Body of pancreas (tissue), 4 donors: ENCODE measurements at regions not wholly inside any gene's neighbourhood (a gene's known extent, or its start where the extent isn't known, plus 50 kb on each side); places are given as distances from the start of the nearest gene placed in this dataset.

Experiments
- ATAC-seq: fragments of 150-250 bp; one replicate; pipeline ENCODE4 v1.9.1; 2016
- DNase-seq, 4 donors: peaks; one replicate each; pipeline ENCODE4 v3.0.0-alpha.2; 2019
- H3K27ac ChIP-seq, 4 donors: fragments of 200-600 bp; sonication (generic); 1 replicate in 3 of 4; 2 replicates in 1 of 4; pipeline versions ENCODE4 v1.5.1 to v1.6.1; 2016 to 2019; ENCODE audit warnings: mild to moderate bottlenecking in 1 of 4, mixed read lengths in 1 of 4, moderate library complexity in 1 of 4
- H3K27me3 ChIP-seq, 2 donors: fragments of 200-600 bp; sonication (generic); one replicate each; pipeline ENCODE4 v1.6.0; 2016; ENCODE audit warnings: mild to moderate bottlenecking in 1 of 2
- H3K36me3 ChIP-seq, 2 donors: fragments of 200-600 bp; sonication (generic); replicated peaks in 1 of 2; 2 replicates each; pipeline ENCODE4 v1.5.1; 2016; ENCODE audit warnings: low read depth in 2 of 2; ENCODE audit not compliant: insufficient read depth in 1 of 2
- H3K4me1 ChIP-seq: fragments of 200-600 bp; sonication (generic); one replicate; pipeline ENCODE4 v1.6.0; 2016
- H3K4me3 ChIP-seq, 2 donors: fragments of 200-600 bp; sonication (generic); 1 replicate in 1 of 2; 2 replicates in 1 of 2; pipeline ENCODE4 v1.5.1; 2016 to 2019
- H3K9me3 ChIP-seq, 3 donors: fragments of 200-600 bp; sonication (generic); 1 replicate in 2 of 3; 2 replicates in 1 of 3; pipeline ENCODE4 v1.5.1; 2016
- POLR2A ChIP-seq, 3 donors: fragments of 450-650 bp; IDR thresholded peaks; one replicate each; pipeline ENCODE4 v1.6.1; 2016; ENCODE audit warnings: antibody characterized with exemption in 3 of 3, mild to moderate bottlenecking in 2 of 3
- WGBS, 2 donors: methylation state at CpG; one replicate each; pipeline ENCODE4 v1.1.5; 2017; 5-methylcytosine and 5-hydroxymethylcytosine counted together
- intact Hi-C: fragments of 100-400 bp; cut with DNase I; formaldehyde crosslinking; loops from one replicate; pipeline ENCODE4 v1.15.1; 2023
- TF ChIP-seq, protein P1 (sequence below), 7 experiments: fragments of 450-650 bp in 4 of 7; fragments of 200-600 bp in 3 of 7; sonication (generic) in 3 of 7; IDR thresholded peaks; one replicate each; pipeline ENCODE4 v1.5.1; 2016 to 2019; ENCODE audit warnings: antibody characterized with exemption in 7 of 7

- intact Hi-C loops: no loop called here
- no peaks in the 10 kb centered on the region for H3K27me3 ChIP-seq
- no peaks in the 10 kb centered on the region for H3K36me3 ChIP-seq
- H3K4me1 ChIP-seq: no peaks in the 10 kb centered on the region
- WGBS, 2 donors: 62 to 70% methylated on average over 3 of the region's 3 CpGs
- TF ChIP-seq, protein P1, sequence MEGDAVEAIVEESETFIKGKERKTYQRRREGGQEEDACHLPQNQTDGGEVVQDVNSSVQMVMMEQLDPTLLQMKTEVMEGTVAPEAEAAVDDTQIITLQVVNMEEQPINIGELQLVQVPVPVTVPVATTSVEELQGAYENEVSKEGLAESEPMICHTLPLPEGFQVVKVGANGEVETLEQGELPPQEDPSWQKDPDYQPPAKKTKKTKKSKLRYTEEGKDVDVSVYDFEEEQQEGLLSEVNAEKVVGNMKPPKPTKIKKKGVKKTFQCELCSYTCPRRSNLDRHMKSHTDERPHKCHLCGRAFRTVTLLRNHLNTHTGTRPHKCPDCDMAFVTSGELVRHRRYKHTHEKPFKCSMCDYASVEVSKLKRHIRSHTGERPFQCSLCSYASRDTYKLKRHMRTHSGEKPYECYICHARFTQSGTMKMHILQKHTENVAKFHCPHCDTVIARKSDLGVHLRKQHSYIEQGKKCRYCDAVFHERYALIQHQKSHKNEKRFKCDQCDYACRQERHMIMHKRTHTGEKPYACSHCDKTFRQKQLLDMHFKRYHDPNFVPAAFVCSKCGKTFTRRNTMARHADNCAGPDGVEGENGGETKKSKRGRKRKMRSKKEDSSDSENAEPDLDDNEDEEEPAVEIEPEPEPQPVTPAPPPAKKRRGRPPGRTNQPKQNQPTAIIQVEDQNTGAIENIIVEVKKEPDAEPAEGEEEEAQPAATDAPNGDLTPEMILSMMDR (IDR thresholded peaks at IDR 0.05): no peak
- no peak for TF ChIP-seq POLR2A (IDR thresholded peaks at IDR 0.05)
- no peak overlapping the region for H3K27ac ChIP-seq
- H3K4me3 ChIP-seq: no peak overlapping the region
- ATAC-seq (no peak), DNase-seq (no peak)
- no peaks in the 10 kb centered on the region for H3K9me3 ChIP-seq
Measured at GRCh38 chr5:39648085-39648847, 223.5 kb upstream of the DAB2 start.

- no peak for TF ChIP-seq POLR2A (IDR thresholded peaks at IDR 0.05)
- no peak overlapping the region for H3K27ac ChIP-seq
- H3K27me3 ChIP-seq: no peaks in the 10 kb centered on the region
- intact Hi-C loops: no loop called here
- ATAC-seq (no peak), DNase-seq (no peak)
- H3K36me3 ChIP-seq: no peaks in the 10 kb centered on the region
- 57 to 84% methylated on average over 1 of the region's 1 CpG for WGBS, 2 donors
- H3K4me1 ChIP-seq: no peaks in the 10 kb centered on the region
- H3K4me3 ChIP-seq: no peak overlapping the region
- no peaks in the 10 kb centered on the region for H3K9me3 ChIP-seq
Measured at GRCh38 chr5:39640552-39640951, 215.8 kb upstream of the DAB2 start.

DNA sequence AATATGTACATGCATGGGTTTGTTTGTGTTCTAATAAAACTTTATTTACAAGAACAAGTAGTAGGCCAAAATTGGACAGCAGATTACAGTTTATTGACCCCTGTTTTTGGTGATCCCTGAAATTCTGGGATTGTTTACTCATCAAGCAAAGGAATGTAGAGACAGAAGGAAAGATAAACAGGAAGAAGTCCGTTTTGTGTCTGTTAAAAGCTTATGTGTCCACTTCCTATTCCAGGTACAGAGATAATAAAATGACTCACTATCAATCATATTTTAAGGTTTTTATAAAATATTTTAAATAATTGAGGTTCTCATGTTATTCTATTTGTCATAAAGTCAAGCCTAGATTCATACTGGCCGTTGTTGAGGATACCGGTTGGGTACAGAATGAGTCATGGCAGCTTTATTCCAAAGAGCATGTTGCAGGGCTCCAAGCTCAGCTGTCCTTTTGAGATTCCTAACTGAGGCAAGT is 214.9 kb upstream of the DAB2 start:
- no peak for TF ChIP-seq POLR2A (IDR thresholded peaks at IDR 0.05)
- TF ChIP-seq, protein P1 (IDR thresholded peaks at IDR 0.05): no peak
- 77 to 87% methylated on average over 3 of the region's 3 CpGs for WGBS, 2 donors
- Histone ChIP-seq H3K4me1 (no peaks in the 10 kb centered on the region), H3K27ac (no peak overlapping the region), H3K9me3 (no peaks in the 10 kb centered on the region), H3K27me3 (no peaks in the 10 kb centered on the region), H3K36me3 (no peaks in the 10 kb centered on the region), H3K4me3 (no peak overlapping the region)
- no peak for ATAC-seq
- DNase-seq: no peak
- intact Hi-C loops: no loop called here

DNA sequence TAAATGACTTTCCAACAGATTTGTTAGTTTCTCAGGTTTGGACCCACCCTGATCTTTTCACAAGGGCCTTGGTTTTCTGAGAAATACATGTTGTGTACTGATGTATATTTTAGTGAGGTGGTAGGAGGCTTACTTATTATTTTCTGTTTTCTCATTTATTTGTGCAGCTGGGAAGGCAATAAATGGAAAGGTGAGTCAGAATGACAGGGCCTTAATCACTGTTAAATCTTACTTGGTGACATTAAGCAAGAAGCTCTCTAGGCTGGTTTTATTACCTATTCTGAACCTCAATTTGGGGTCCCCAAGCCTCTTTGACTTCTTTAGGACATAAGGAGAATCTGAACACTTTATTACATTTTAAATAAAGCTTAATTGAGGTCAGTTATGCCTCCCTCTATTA is 214.0 kb upstream of the DAB2 start:
- no peaks in the 10 kb centered on the region for H3K9me3 ChIP-seq
- ATAC-seq: no peak
- TF ChIP-seq, protein P1 (IDR thresholded peaks at IDR 0.05): no peak
- TF ChIP-seq POLR2A (IDR thresholded peaks at IDR 0.05): no peak

DNA sequence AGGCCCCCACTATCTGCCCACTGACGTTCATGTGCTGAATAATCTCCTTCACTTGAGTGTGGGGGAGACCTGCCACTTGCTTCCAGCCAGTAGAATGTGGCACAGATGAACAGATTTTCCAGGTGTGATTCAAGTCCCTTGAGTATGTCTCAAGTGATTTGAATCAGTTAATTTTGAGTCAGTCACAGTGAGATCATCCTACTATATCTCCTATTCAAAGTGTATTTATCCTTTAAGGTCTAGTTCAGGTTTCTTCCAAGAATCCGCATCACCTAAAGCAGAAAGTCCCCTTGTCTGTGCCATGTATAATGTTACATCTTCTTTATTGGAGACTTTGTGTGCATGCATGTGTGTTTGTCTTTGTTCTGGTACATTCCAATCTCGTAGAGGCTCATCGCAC is 208.3 kb upstream of the DAB2 start:
- no peaks in the 10 kb centered on the region for H3K36me3 ChIP-seq
- no peaks in the 10 kb centered on the region for H3K9me3 ChIP-seq
- TF ChIP-seq POLR2A (IDR thresholded peaks at IDR 0.05): no peak
- TF ChIP-seq, protein P1 (IDR thresholded peaks at IDR 0.05): no peak
- H3K27me3 ChIP-seq: no peaks in the 10 kb centered on the region
- DNase-seq (no peak), ATAC-seq (no peak)
- intact Hi-C loops: no loop called here
- no peak overlapping the region for H3K4me3 ChIP-seq
- no peaks in the 10 kb centered on the region for H3K4me1 ChIP-seq
- H3K27ac ChIP-seq: no peak overlapping the region
- WGBS, 2 donors: 75 to 79% methylated on average over 4 of the region's 4 CpGs

More for the DNA sequence above, 214.0 kb upstream of the DAB2 start:
- H3K4me3 ChIP-seq: no peak overlapping the region
- no peaks in the 10 kb centered on the region for H3K4me1 ChIP-seq
- no peaks in the 10 kb centered on the region for H3K27me3 ChIP-seq
- DNase-seq: no peak
- intact Hi-C loops: no loop called here
- no peak overlapping the region for H3K27ac ChIP-seq
- H3K36me3 ChIP-seq: no peaks in the 10 kb centered on the region
